Liver (tissue), 6 donors: ENCODE measurements at regions not wholly inside any gene's neighbourhood (a gene's known extent, or its start where the extent isn't known, plus 50 kb on each side); places are given as distances from the start of the nearest gene placed in this dataset.
"Not testable (repeated sequence)": the region's sequence is repeated elsewhere in the genome, so short reads cannot be mapped to it uniquely, and the experiment has no call there.

Experiments used
- DNase-seq: peaks from one replicate; pipeline ENCODE4 v3.0.0-alpha.2; 2017; ENCODE audit warnings: low spot score
- H3K27ac ChIP-seq, 2 donors: one replicate each; pipeline ENCODE4 v1.7.0; 2013; ENCODE audit warnings: inconsistent platforms in 2 of 2, low read length in 2 of 2, control low read depth in 1 of 2, low read depth in 1 of 2, mild to moderate bottlenecking in 1 of 2
- H3K27me3 ChIP-seq, 4 donors: one replicate each; pipeline versions ENCODE4 v1.6.1 to v1.7.0; 2013; ENCODE audit warnings: low read length in 3 of 4, inconsistent platforms in 1 of 4, mild to moderate bottlenecking in 1 of 4, moderate library complexity in 1 of 4; ENCODE audit not compliant: control insufficient read depth in 4 of 4, insufficient read depth in 4 of 4
- H3K36me3 ChIP-seq, 4 donors: one replicate each; pipeline versions ENCODE4 v1.6.1 to v1.7.0; 2013; ENCODE audit warnings: low read length in 3 of 4, mild to moderate bottlenecking in 3 of 4, low read depth in 1 of 4, moderate library complexity in 1 of 4; ENCODE audit not compliant: control insufficient read depth in 4 of 4, insufficient read depth in 3 of 4
- H3K4me1 ChIP-seq, 4 donors: one replicate each; pipeline versions ENCODE4 v1.6.1 to v1.7.0; 2013; ENCODE audit warnings: low read length in 3 of 4, mild to moderate bottlenecking in 3 of 4, moderate library complexity in 1 of 4; ENCODE audit not compliant: control insufficient read depth in 4 of 4, insufficient read depth in 4 of 4
- H3K4me3 ChIP-seq, 3 donors: one replicate each; pipeline versions ENCODE4 v1.6.1 to v1.7.0; 2013; ENCODE audit warnings: low read length in 3 of 3, control low read depth in 1 of 3, low read depth in 1 of 3, mild to moderate bottlenecking in 1 of 3
- H3K9ac ChIP-seq, 2 donors: one replicate each; pipeline ENCODE4 v1.7.0; 2013; ENCODE audit warnings: low read length in 2 of 2, mild to moderate bottlenecking in 2 of 2, moderate library complexity in 2 of 2, control low read depth in 1 of 2, low read depth in 1 of 2
- H3K9me3 ChIP-seq, 4 donors: one replicate each; pipeline versions ENCODE4 v1.6.1 to v1.7.0; 2013; ENCODE audit warnings: low read length in 3 of 4; ENCODE audit not compliant: control insufficient read depth in 4 of 4
- WGBS: extraction: QIAGEN DNeasy Blood & Tissue Kit; methylation state at CpG from one replicate; pipeline ENCODE4 v1.1.7; 2013; 5-methylcytosine and 5-hydroxymethylcytosine counted together
- donor health status: healthy.
- donor health status: healthy.
- donor health status: healthy.

GRCh38 chr5:176035201-176035530, 67.1 kb upstream of the THOC3 start:
- H3K9me3 ChIP-seq, H3K4me3 ChIP-seq, DNase-seq, H3K27ac ChIP-seq, H3K4me1 ChIP-seq, H3K27me3 ChIP-seq, H3K36me3 ChIP-seq, H3K9ac ChIP-seq: not testable (repeated sequence)
- 93% methylated on average over 12 of the region's 12 CpGs for WGBS

GRCh38 chr5:176035816-176036308, 67.7 kb upstream of the THOC3 start:
- DNase-seq, H3K9ac ChIP-seq, H3K27me3 ChIP-seq, H3K36me3 ChIP-seq, H3K9me3 ChIP-seq, H3K27ac ChIP-seq, H3K4me3 ChIP-seq, H3K4me1 ChIP-seq: not testable (repeated sequence)
- WGBS = 89% methylated on average over 15 of the region's 16 CpGs

GRCh38 chr5:176036391-176036790, 68.3 kb upstream of the THOC3 start:
- H3K27ac ChIP-seq, H3K9ac ChIP-seq, H3K27me3 ChIP-seq, H3K4me3 ChIP-seq, H3K36me3 ChIP-seq, H3K9me3 ChIP-seq, DNase-seq, H3K4me1 ChIP-seq: not testable (repeated sequence)
- 84% methylated on average over 10 of the region's 16 CpGs for WGBS

- not testable (repeated sequence) for DNase-seq, H3K4me3 ChIP-seq, H3K4me1 ChIP-seq, H3K36me3 ChIP-seq, H3K9ac ChIP-seq, H3K27ac ChIP-seq, H3K27me3 ChIP-seq, H3K9me3 ChIP-seq
- 80% methylated on average over 5 of the region's 5 CpGs for whole genome bisulfite sequencing
These were observed 69.1 kb upstream of the THOC3 start for GRCh38 chr5:176037190-176037589.

GRCh38 chr5:176040105-176040801, 72.1 kb upstream of the THOC3 start:
- not testable (repeated sequence) for H3K36me3 ChIP-seq, H3K9ac ChIP-seq, H3K4me1 ChIP-seq, H3K27ac ChIP-seq, H3K9me3 ChIP-seq, H3K4me3 ChIP-seq, H3K27me3 ChIP-seq, DNase-seq
- 83% methylated on average over 12 of the region's 12 CpGs for WGBS

GRCh38 chr5:176041248-176041994, 73.3 kb upstream of the THOC3 start:
- H3K4me1 ChIP-seq, H3K4me3 ChIP-seq, H3K27me3 ChIP-seq, DNase-seq, H3K36me3 ChIP-seq, H3K27ac ChIP-seq, H3K9ac ChIP-seq, H3K9me3 ChIP-seq: not testable (repeated sequence)
- WGBS = 91% methylated on average over 15 of the region's 15 CpGs

GRCh38 chr5:176042020-176042658, 74.0 kb upstream of the THOC3 start:
- H3K4me1 ChIP-seq, H3K27ac ChIP-seq, H3K27me3 ChIP-seq, H3K4me3 ChIP-seq, DNase-seq, H3K36me3 ChIP-seq, H3K9ac ChIP-seq, H3K9me3 ChIP-seq: not testable (repeated sequence)
- WGBS = 84% methylated on average over 6 of the region's 6 CpGs

- not testable (repeated sequence) for H3K9ac ChIP-seq, H3K4me1 ChIP-seq, H3K27ac ChIP-seq, DNase-seq, H3K36me3 ChIP-seq, H3K27me3 ChIP-seq, H3K9me3 ChIP-seq, H3K4me3 ChIP-seq
- 89% methylated on average over 7 of the region's 7 CpGs for WGBS
These were observed 75.2 kb upstream of the THOC3 start for GRCh38 chr5:176043252-176043829.
